CD1c-positive myeloid dendritic cell (primary cell): ENCODE measurements at regions not wholly inside any gene's neighbourhood (a gene's known extent, or its start where the extent isn't known, plus 50 kb on each side); places are given as distances from the start of the nearest gene placed in this dataset.
A peak's percentile ranks its signal among the peaks of the same experiment; 100 is the strongest.
"Not testable (repeated sequence)": the region's sequence is repeated elsewhere in the genome, so short reads cannot be mapped to it uniquely, and the experiment has no call there.

Experiments
- DNase-seq: peaks from one replicate; pipeline ENCODE4 v3.0.0-alpha.2; 2016; ENCODE audit errors: extremely low spot score

- no peak for DNase-seq
Observed at GRCh38 chr17:33695431-33695830, 402.3 kb upstream of the ASIC2 start.

GRCh38 chr17:33696102-33696501, 403.0 kb upstream of the ASIC2 start:
- DNase-seq: no peak

GRCh38 chr17:33697557-33697956, 404.5 kb upstream of the ASIC2 start:
- DNase-seq: no peak

GRCh38 chr17:33701910-33702309, 408.8 kb upstream of the ASIC2 start:
- DNase-seq: no peak

- no peak for DNase-seq
Observed at GRCh38 chr17:33704856-33705255, 411.8 kb upstream of the ASIC2 start.

GRCh38 chr17:33709881-33710280, 416.8 kb upstream of the ASIC2 start:
- DNase-seq: no peak

- DNase-seq: no peak
Observed at GRCh38 chr17:33712120-33712519, 419.0 kb upstream of the ASIC2 start.

- DNase-seq: no peak
Observed at GRCh38 chr17:33716957-33717356, 423.9 kb upstream of the ASIC2 start.

GRCh38 chr17:33723736-33724135, 430.6 kb upstream of the ASIC2 start:
- DNase-seq: not testable (repeated sequence)

GRCh38 chr17:33725675-33726271, 432.7 kb upstream of the ASIC2 start:
- peak; percentile 47 for DNase-seq

GRCh38 chr17:33730131-33730530, 437.0 kb upstream of the ASIC2 start:
- DNase-seq: no peak

GRCh38 chr17:33732116-33732515, 439.0 kb upstream of the ASIC2 start:
- no peak for DNase-seq

GRCh38 chr17:33739714-33740113, 446.6 kb upstream of the ASIC2 start:
- DNase-seq: no peak

GRCh38 chr17:33745047-33745760, 452.1 kb upstream of the ASIC2 start:
- no peak for DNase-seq

GRCh38 chr17:33749171-33749570, 456.1 kb upstream of the ASIC2 start:
- DNase-seq: no peak

GRCh38 chr17:33750943-33751701, 458.0 kb upstream of the ASIC2 start:
- peak; percentile 65 for DNase-seq

GRCh38 chr17:33751702-33752065, 458.6 kb upstream of the ASIC2 start:
- no peak for DNase-seq

GRCh38 chr17:33753452-33753851, 460.4 kb upstream of the ASIC2 start:
- DNase-seq: peak; percentile 61

GRCh38 chr17:33756021-33756420, 462.9 kb upstream of the ASIC2 start:
- DNase-seq: no peak

- no peak for DNase-seq
Observed at GRCh38 chr17:33765871-33766270, 472.8 kb upstream of the ASIC2 start.

- no peak for DNase-seq
Observed at GRCh38 chr17:33766721-33767120, 473.6 kb upstream of the ASIC2 start.

- no peak for DNase-seq
Observed at GRCh38 chr17:33769066-33769465, 476.0 kb upstream of the ASIC2 start.

GRCh38 chr17:33776304-33776703, 478.8 kb upstream of the CCL2 start:
- DNase-seq: no peak
